Common myeloid progenitor, CD34-positive (primary cell): ENCODE measurements at regions not wholly inside any gene's neighbourhood (a gene's known extent, or its start where the extent isn't known, plus 50 kb on each side); places are given as distances from the start of the nearest gene placed in this dataset.

Experiments used
- CTCF ChIA-PET: fragments of 350-600 bp; sonication (Branson Sonifier 250); formaldehyde crosslinking; loops from one replicate; lab custom pipeline; 2021; ENCODE audit warnings: antibody characterized with exemption; lab: Charles Lee
- POLR2A ChIA-PET: fragments of 350-600 bp; sonication (Branson Sonifier 250); formaldehyde crosslinking; loops from one replicate; lab custom pipeline; 2021; ENCODE audit warnings: antibody characterized with exemption; lab: Charles Lee
- DNase-seq, 3 donors: peaks; one replicate each; pipeline versions ENCODE4 v3.0.0 to v3.0.0-alpha.2; 2013
- H3K27ac ChIP-seq, 2 experiments: 1 replicate in 1 of 2; 2 replicates in 1 of 2; pipeline ENCODE4 v1.7.0; 2013; ENCODE audit warnings: inconsistent platforms in 2 of 2, low read length in 2 of 2, mild to moderate bottlenecking in 2 of 2, low read depth in 1 of 2, moderate library complexity in 1 of 2; ENCODE audit not compliant: severe bottlenecking in 2 of 2, insufficient read depth in 1 of 2, poor library complexity in 1 of 2
- H3K27me3 ChIP-seq, 5 experiments: replicated peaks in 2 of 5; 1 replicate in 3 of 5; 2 replicates in 2 of 5; pipeline versions ENCODE4 v1.6.1 to v1.7.0; 2013; ENCODE audit warnings: low read length in 4 of 5, mild to moderate bottlenecking in 2 of 5, moderate library complexity in 2 of 5, inconsistent platforms in 1 of 5; ENCODE audit not compliant: insufficient read depth in 5 of 5, control insufficient read depth in 4 of 5
- H3K36me3 ChIP-seq, 4 experiments: 1 replicate in 2 of 4; 2 replicates in 2 of 4; pipeline versions ENCODE4 v1.6.1 to v1.7.0; 2013; ENCODE audit warnings: low read length in 3 of 4, control low read depth in 1 of 4, mild to moderate bottlenecking in 1 of 4; ENCODE audit not compliant: control insufficient read depth in 4 of 4, insufficient read depth in 4 of 4
- H3K4me1 ChIP-seq, 4 experiments: 1 replicate in 3 of 4; 2 replicates in 1 of 4; pipeline versions ENCODE4 v1.6.1 to v1.7.1; 2013; ENCODE audit warnings: low read length in 3 of 4, mild to moderate bottlenecking in 3 of 4, control low read depth in 1 of 4, inconsistent platforms in 1 of 4, moderate library complexity in 1 of 4; ENCODE audit not compliant: control insufficient read depth in 4 of 4, insufficient read depth in 4 of 4; ENCODE audit errors: control extremely low read depth in 1 of 4
- H3K4me3 ChIP-seq, 7 experiments: 1 replicate in 4 of 7; 2 replicates in 3 of 7; pipeline versions ENCODE4 v1.5.1 to v1.7.0; 2013; ENCODE audit warnings: mild to moderate bottlenecking in 7 of 7, low read length in 6 of 7, moderate library complexity in 6 of 7, inconsistent platforms in 2 of 7, low read depth in 2 of 7, control low read depth in 1 of 7; ENCODE audit not compliant: insufficient read depth in 4 of 7, control insufficient read depth in 1 of 7; ENCODE audit errors: extremely low read depth in 1 of 7
- H3K9me3 ChIP-seq, 5 experiments: 1 replicate in 4 of 5; 2 replicates in 1 of 5; pipeline versions ENCODE4 v1.6.1 to v1.7.1; 2013; ENCODE audit warnings: low read length in 4 of 5, mild to moderate bottlenecking in 2 of 5, inconsistent platforms in 1 of 5, low read depth in 1 of 5, moderate library complexity in 1 of 5; ENCODE audit not compliant: control insufficient read depth in 4 of 5, insufficient read depth in 2 of 5; ENCODE audit errors: control extremely low read depth in 1 of 5
- WGBS: methylation state at CpG from one replicate; pipeline ENCODE4 v1.1.5; 2013; ENCODE audit not compliant: insufficient coverage; 5-methylcytosine and 5-hydroxymethylcytosine counted together

GRCh38 chr6:15874326-15874725, 211.5 kb upstream of the DTNBP1 start:
- Histone ChIP-seq H3K27ac (no peak overlapping the region), H3K36me3 (no peaks in the 10 kb centered on the region), H3K4me1 (peaks cover 19 to 70% (median 52%) of the 10 kb centered on the region in 4 experiments), H3K4me3 (no peak overlapping the region), H3K9me3 (no peaks in the 10 kb centered on the region), H3K27me3 (no peaks in the 10 kb centered on the region)
- ChIA-PET CTCF (no interaction called here), POLR2A (no interaction called here)
- no peak for DNase-seq
- 90% methylated on average over 2 of the region's 2 CpGs for WGBS

GRCh38 chr6:15872241-15873103, 209.6 kb upstream of the DTNBP1 start:
- CTCF ChIA-PET = interaction anchor here (0.8 to 1.3 kb wide), 2 partner anchors 8 to 44 kb away, joined by 3 to 5 read pairs; no protein-coding TSS in a partner anchor
- Histone ChIP-seq H3K27me3 (no peaks in the 10 kb centered on the region), H3K36me3 (no peaks in the 10 kb centered on the region), H3K4me1 (peaks cover 11 to 52% (median 35%) of the 10 kb centered on the region in 4 experiments), H3K4me3 (peak overlapping the region in 1 of 7 experiments; percentile 18), H3K27ac (no peak overlapping the region), H3K9me3 (no peaks in the 10 kb centered on the region)
- POLR2A ChIA-PET = interaction anchor here (0.6 kb wide), 1 partner anchor 10 kb away, joined by 3 read pairs; no protein-coding TSS in a partner anchor
- peak; percentile 47 to 90 (median 83) for DNase-seq
- WGBS = 31% methylated on average over 10 of the region's 11 CpGs

- 98% methylated on average over 6 of the region's 6 CpGs for WGBS
- no peaks in the 10 kb centered on the region for H3K27me3 ChIP-seq
- H3K36me3 ChIP-seq = no peaks in the 10 kb centered on the region
- H3K27ac ChIP-seq = no peak overlapping the region
- no peaks in the 10 kb centered on the region for H3K9me3 ChIP-seq
- CTCF ChIA-PET = interaction anchor here (1.3 kb wide), 1 partner anchor 9 kb away, joined by 5 read pairs; no protein-coding TSS in a partner anchor
- DNase-seq = no peak
- POLR2A ChIA-PET = interaction anchor here (0.6 kb wide), 1 partner anchor 197 kb away, joined by 3 read pairs; no protein-coding TSS in a partner anchor
- peaks cover 7 to 41% (median 25%) of the 10 kb centered on the region in 4 experiments for H3K4me1 ChIP-seq
- no peak overlapping the region for H3K4me3 ChIP-seq
These were observed 208.4 kb upstream of the DTNBP1 start for GRCh38 chr6:15871276-15871675.

- 80% methylated on average over 1 of the region's 3 CpGs for WGBS
- H3K4me3 ChIP-seq = no peak overlapping the region
- ChIA-PET CTCF (no interaction called here), POLR2A (interaction anchor here (0.6 kb wide), 1 partner anchor 13 kb away, joined by 3 read pairs; no protein-coding TSS in a partner anchor)
- no peak for DNase-seq
- peaks cover 7 to 40% (median 25%) of the 10 kb centered on the region in 4 experiments for H3K4me1 ChIP-seq
- H3K27me3 ChIP-seq = no peaks in the 10 kb centered on the region
- no peak overlapping the region for H3K27ac ChIP-seq
- no peaks in the 10 kb centered on the region for H3K36me3 ChIP-seq
- no peaks in the 10 kb centered on the region for H3K9me3 ChIP-seq
These were observed 207.7 kb upstream of the DTNBP1 start for GRCh38 chr6:15870333-15871043.

- Histone ChIP-seq H3K4me3 (no peak overlapping the region), H3K4me1 (no peaks in the 10 kb centered on the region), H3K27ac (no peak overlapping the region), H3K36me3 (no peaks in the 10 kb centered on the region), H3K9me3 (no peaks in the 10 kb centered on the region), H3K27me3 (no peaks in the 10 kb centered on the region)
- ChIA-PET CTCF (interaction anchor here (1.3 kb wide), 1 partner anchor 18 kb away, joined by 4 read pairs; no protein-coding TSS in a partner anchor), POLR2A (no interaction called here)
- DNase-seq = no peak
These were observed 201.9 kb upstream of the DTNBP1 start for GRCh38 chr6:15864708-15865062.

GRCh38 chr6:15864038-15864707, 201.3 kb upstream of the DTNBP1 start:
- H3K9me3 ChIP-seq = no peaks in the 10 kb centered on the region
- ChIA-PET CTCF (interaction anchor here (1.1 to 1.3 kb wide), 2 partner anchors 17 to 264 kb away, joined by 4 to 5 read pairs; partner anchors contain the start of gene MYLIP), POLR2A (no interaction called here)
- H3K4me1 ChIP-seq = no peaks in the 10 kb centered on the region
- no peak for DNase-seq
- no peak overlapping the region for H3K4me3 ChIP-seq
- H3K27ac ChIP-seq = no peak overlapping the region
- no peaks in the 10 kb centered on the region for H3K36me3 ChIP-seq
- 92% methylated on average over 5 of the region's 7 CpGs for WGBS
- no peaks in the 10 kb centered on the region for H3K27me3 ChIP-seq
